ENCODE measurements at regions not wholly inside any gene's neighbourhood (a gene's known extent, or its start where the extent isn't known, plus 50 kb on each side); places are given as distances from the start of the nearest gene placed in this dataset.
A peak's percentile ranks its signal among the peaks of the same experiment; 100 is the strongest.

GRCh38 chr12:24078318-24078765 is 128.9 kb upstream of the SOX5 start:
- DNase-seq (ENCODE audit: low read depth), result peak; percentile 35
- no peak overlapping the region for H3K4me3 ChIP-seq (ENCODE audit: low read depth, low read length)
- TF ChIP-seq, protein P1, sequence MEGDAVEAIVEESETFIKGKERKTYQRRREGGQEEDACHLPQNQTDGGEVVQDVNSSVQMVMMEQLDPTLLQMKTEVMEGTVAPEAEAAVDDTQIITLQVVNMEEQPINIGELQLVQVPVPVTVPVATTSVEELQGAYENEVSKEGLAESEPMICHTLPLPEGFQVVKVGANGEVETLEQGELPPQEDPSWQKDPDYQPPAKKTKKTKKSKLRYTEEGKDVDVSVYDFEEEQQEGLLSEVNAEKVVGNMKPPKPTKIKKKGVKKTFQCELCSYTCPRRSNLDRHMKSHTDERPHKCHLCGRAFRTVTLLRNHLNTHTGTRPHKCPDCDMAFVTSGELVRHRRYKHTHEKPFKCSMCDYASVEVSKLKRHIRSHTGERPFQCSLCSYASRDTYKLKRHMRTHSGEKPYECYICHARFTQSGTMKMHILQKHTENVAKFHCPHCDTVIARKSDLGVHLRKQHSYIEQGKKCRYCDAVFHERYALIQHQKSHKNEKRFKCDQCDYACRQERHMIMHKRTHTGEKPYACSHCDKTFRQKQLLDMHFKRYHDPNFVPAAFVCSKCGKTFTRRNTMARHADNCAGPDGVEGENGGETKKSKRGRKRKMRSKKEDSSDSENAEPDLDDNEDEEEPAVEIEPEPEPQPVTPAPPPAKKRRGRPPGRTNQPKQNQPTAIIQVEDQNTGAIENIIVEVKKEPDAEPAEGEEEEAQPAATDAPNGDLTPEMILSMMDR (conservative IDR thresholded peaks at IDR 0.05; ENCODE audit: low read depth, low read length), result no peak

DNA sequence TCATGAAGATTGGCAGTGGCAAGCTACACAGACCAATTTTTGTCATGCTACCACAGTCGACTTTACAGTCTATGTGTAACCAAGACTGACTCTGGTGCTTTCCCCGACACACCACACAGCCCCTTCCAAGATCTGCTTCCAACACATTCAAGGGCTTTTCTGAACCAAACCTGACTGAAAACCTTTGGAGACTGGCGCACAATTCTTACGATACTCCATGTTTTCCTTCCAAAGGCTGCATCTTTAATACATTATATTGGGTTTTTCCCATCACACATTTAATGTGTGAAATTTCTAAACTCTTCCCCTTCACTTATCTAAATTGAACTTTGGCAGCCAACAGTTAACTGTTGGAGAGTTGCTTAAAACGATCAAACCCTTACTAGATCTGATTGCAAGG is 127.7 kb upstream of the SOX5 start:
- no peak overlapping the region for H3K4me3 ChIP-seq (ENCODE audit: low read depth, low read length)
- DNase-seq (ENCODE audit: low read depth), result no peak
- TF ChIP-seq, protein P1 (conservative IDR thresholded peaks at IDR 0.05; ENCODE audit: low read depth, low read length), result no peak

DNA sequence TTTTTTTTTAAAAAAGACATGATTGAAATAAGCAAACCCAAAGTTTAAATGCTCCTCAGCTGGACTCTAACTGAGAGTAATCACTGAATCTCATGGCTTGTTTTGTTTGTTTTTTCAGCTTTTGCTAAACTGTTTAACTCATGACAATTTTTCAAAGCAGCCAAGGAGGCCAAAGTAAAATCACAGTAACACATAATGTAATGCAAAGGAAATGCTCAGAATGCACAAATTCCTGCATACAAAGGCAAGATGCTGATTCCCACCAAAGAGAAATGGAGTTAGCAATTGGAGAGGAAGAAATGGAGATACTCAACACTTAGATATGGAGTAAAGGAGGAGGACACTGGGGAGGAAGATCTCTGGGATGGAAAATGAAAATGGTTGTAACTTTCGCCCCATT is 126.2 kb upstream of the SOX5 start:
- DNase-seq (ENCODE audit: low read depth), result peak; percentile 19
- TF ChIP-seq, protein P1 (conservative IDR thresholded peaks at IDR 0.05; ENCODE audit: low read depth, low read length), result no peak
- no peak overlapping the region for H3K4me3 ChIP-seq (ENCODE audit: low read depth, low read length)

GRCh38 chr12:24073170-24073810 is 123.8 kb upstream of the SOX5 start:
- DNase-seq (ENCODE audit: low read depth), result no peak
- TF ChIP-seq, protein P1 (conservative IDR thresholded peaks at IDR 0.05; ENCODE audit: low read depth, low read length), result no peak

GRCh38 chr12:24072302-24072701 is 122.8 kb upstream of the SOX5 start:
- TF ChIP-seq, protein P1 (conservative IDR thresholded peaks at IDR 0.05; ENCODE audit: low read depth, low read length), result no peak
- peak; percentile 14 for DNase-seq (ENCODE audit: low read depth)
- H3K4me3 ChIP-seq (ENCODE audit: low read depth, low read length), result no peak overlapping the region

More at GRCh38 chr12:24073170-24073810, 123.8 kb upstream of the SOX5 start:
- H3K4me3 ChIP-seq (ENCODE audit: low read depth, low read length), result no peak overlapping the region

GRCh38 chr12:24071842-24072241 is 122.4 kb upstream of the SOX5 start:
- H3K4me3 ChIP-seq (ENCODE audit: low read depth, low read length), result no peak overlapping the region
- DNase-seq (ENCODE audit: low read depth), result no peak
- TF ChIP-seq, protein P1 (conservative IDR thresholded peaks at IDR 0.05; ENCODE audit: low read depth, low read length), result no peak

All from choroid plexus epithelial cell (primary cell).